H1 (cell line): ENCODE measurements at regions not wholly inside any gene's neighbourhood (a gene's known extent, or its start where the extent isn't known, plus 50 kb on each side); places are given as distances from the start of the nearest gene placed in this dataset.

ENCODE experiments used
- ASH2L ChIP-seq: fragments of 200-600, 300-600 bp; sonication (generic); IDR thresholded peaks from one replicate; pipeline ENCODE4 v1.7.1; 2017; ENCODE audit warnings: low read length
- SP4 ChIP-seq: IDR thresholded peaks from 2 replicates; pipeline ENCODE4 v1.6.1; 2012; ENCODE audit warnings: low read length, inconsistent platforms
- TAF1 ChIP-seq: IDR thresholded peaks from 2 replicates; pipeline ENCODE4 v1.6.1; 2011; ENCODE audit warnings: mild to moderate bottlenecking, low read depth, low read length
- TBP ChIP-seq: IDR thresholded peaks from 2 replicates; pipeline ENCODE4 v1.6.1; 2011; ENCODE audit warnings: low read depth, low read length, improper control_type of control experiment
- TEAD4 ChIP-seq: IDR thresholded peaks from 2 replicates; pipeline ENCODE4 v1.6.1; 2012; ENCODE audit warnings: low read depth, low read length, inconsistent platforms, mixed read lengths
- ZNF274 ChIP-seq: IDR thresholded peaks from 2 replicates; pipeline ENCODE4 v1.7.0; 2012; ENCODE audit warnings: low read length, borderline replicate concordance; ENCODE audit errors: extremely low read depth
- TF ChIP-seq, protein P1 (sequence below): fragments of 300-600 bp; sonication (generic); IDR thresholded peaks from 2 replicates; pipeline ENCODE4 v1.7.1; 2012; ENCODE audit warnings: low read length, moderate library complexity, mild to moderate bottlenecking, inconsistent platforms; ENCODE audit not compliant: insufficient replicate concordance

DNA sequence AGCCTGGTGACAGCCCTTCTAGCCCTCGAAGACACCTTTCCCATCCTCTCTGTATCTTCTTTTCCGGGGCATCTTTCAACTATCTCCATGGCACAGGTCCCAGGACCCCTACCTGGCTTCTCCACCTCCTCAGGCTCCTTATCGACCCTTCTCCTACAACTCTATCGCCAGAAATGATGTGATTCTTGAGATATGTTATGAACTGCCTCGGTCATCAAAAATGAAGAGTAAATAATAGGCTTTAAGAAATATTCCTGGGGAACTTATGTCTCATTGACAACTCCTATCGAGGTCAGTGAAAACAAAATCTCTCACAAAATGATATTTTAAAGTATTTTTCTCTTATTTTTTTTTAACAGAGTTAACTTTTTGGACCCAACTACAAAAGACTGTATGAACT is 405.5 kb upstream of the SHH start (continued):
- TF ChIP-seq, protein P1, sequence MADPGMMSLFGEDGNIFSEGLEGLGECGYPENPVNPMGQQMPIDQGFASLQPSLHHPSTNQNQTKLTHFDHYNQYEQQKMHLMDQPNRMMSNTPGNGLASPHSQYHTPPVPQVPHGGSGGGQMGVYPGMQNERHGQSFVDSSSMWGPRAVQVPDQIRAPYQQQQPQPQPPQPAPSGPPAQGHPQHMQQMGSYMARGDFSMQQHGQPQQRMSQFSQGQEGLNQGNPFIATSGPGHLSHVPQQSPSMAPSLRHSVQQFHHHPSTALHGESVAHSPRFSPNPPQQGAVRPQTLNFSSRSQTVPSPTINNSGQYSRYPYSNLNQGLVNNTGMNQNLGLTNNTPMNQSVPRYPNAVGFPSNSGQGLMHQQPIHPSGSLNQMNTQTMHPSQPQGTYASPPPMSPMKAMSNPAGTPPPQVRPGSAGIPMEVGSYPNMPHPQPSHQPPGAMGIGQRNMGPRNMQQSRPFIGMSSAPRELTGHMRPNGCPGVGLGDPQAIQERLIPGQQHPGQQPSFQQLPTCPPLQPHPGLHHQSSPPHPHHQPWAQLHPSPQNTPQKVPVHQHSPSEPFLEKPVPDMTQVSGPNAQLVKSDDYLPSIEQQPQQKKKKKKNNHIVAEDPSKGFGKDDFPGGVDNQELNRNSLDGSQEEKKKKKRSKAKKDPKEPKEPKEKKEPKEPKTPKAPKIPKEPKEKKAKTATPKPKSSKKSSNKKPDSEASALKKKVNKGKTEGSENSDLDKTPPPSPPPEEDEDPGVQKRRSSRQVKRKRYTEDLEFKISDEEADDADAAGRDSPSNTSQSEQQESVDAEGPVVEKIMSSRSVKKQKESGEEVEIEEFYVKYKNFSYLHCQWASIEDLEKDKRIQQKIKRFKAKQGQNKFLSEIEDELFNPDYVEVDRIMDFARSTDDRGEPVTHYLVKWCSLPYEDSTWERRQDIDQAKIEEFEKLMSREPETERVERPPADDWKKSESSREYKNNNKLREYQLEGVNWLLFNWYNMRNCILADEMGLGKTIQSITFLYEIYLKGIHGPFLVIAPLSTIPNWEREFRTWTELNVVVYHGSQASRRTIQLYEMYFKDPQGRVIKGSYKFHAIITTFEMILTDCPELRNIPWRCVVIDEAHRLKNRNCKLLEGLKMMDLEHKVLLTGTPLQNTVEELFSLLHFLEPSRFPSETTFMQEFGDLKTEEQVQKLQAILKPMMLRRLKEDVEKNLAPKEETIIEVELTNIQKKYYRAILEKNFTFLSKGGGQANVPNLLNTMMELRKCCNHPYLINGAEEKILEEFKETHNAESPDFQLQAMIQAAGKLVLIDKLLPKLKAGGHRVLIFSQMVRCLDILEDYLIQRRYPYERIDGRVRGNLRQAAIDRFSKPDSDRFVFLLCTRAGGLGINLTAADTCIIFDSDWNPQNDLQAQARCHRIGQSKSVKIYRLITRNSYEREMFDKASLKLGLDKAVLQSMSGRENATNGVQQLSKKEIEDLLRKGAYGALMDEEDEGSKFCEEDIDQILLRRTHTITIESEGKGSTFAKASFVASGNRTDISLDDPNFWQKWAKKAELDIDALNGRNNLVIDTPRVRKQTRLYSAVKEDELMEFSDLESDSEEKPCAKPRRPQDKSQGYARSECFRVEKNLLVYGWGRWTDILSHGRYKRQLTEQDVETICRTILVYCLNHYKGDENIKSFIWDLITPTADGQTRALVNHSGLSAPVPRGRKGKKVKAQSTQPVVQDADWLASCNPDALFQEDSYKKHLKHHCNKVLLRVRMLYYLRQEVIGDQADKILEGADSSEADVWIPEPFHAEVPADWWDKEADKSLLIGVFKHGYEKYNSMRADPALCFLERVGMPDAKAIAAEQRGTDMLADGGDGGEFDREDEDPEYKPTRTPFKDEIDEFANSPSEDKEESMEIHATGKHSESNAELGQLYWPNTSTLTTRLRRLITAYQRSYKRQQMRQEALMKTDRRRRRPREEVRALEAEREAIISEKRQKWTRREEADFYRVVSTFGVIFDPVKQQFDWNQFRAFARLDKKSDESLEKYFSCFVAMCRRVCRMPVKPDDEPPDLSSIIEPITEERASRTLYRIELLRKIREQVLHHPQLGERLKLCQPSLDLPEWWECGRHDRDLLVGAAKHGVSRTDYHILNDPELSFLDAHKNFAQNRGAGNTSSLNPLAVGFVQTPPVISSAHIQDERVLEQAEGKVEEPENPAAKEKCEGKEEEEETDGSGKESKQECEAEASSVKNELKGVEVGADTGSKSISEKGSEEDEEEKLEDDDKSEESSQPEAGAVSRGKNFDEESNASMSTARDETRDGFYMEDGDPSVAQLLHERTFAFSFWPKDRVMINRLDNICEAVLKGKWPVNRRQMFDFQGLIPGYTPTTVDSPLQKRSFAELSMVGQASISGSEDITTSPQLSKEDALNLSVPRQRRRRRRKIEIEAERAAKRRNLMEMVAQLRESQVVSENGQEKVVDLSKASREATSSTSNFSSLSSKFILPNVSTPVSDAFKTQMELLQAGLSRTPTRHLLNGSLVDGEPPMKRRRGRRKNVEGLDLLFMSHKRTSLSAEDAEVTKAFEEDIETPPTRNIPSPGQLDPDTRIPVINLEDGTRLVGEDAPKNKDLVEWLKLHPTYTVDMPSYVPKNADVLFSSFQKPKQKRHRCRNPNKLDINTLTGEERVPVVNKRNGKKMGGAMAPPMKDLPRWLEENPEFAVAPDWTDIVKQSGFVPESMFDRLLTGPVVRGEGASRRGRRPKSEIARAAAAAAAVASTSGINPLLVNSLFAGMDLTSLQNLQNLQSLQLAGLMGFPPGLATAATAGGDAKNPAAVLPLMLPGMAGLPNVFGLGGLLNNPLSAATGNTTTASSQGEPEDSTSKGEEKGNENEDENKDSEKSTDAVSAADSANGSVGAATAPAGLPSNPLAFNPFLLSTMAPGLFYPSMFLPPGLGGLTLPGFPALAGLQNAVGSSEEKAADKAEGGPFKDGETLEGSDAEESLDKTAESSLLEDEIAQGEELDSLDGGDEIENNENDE, result no peak
- no peak for TF ChIP-seq TAF1
- TF ChIP-seq ZNF274, result no peak
- no peak for TF ChIP-seq TEAD4
- no peak for TF ChIP-seq SP4
- TF ChIP-seq ASH2L, result no peak
- TF ChIP-seq TBP, result no peak
